ENCODE measurements at regions not wholly inside any gene's neighbourhood (a gene's known extent, or its start where the extent isn't known, plus 50 kb on each side); places are given as distances from the start of the nearest gene placed in this dataset.
A peak's percentile ranks its signal among the peaks of the same experiment; 100 is the strongest.

- H3K36me3 ChIP-seq (ENCODE audit: control insufficient read depth, insufficient read depth, low read length): no peaks in the 10 kb centered on the region
- H3K9ac ChIP-seq (ENCODE audit: low read depth, low read length): peak overlapping the region; percentile 76
- peaks cover 25% of the 10 kb centered on the region for H3K4me1 ChIP-seq (ENCODE audit: control insufficient read depth, insufficient read depth, low read length)
- H3K4me3 ChIP-seq (ENCODE audit: low read depth, low read length): peak overlapping the region; percentile 58
- no peaks in the 10 kb centered on the region for H3K27me3 ChIP-seq (ENCODE audit: control insufficient read depth, insufficient read depth, low read length)
- H3K9me3 ChIP-seq (ENCODE audit: control insufficient read depth, insufficient read depth, low read length): peaks cover 6% of the 10 kb centered on the region
Observed at GRCh38 chr7:25951414-25952260, 200.4 kb upstream of the NFE2L3 start.

- no peaks in the 10 kb centered on the region for H3K27me3 ChIP-seq (ENCODE audit: control insufficient read depth, insufficient read depth, low read length)
- H3K9me3 ChIP-seq (ENCODE audit: control insufficient read depth, insufficient read depth, low read length): peaks cover 6% of the 10 kb centered on the region
- no peaks in the 10 kb centered on the region for H3K36me3 ChIP-seq (ENCODE audit: control insufficient read depth, insufficient read depth, low read length)
- H3K4me3 ChIP-seq (ENCODE audit: low read depth, low read length): peak overlapping the region; percentile 58
- peaks cover 25% of the 10 kb centered on the region for H3K4me1 ChIP-seq (ENCODE audit: control insufficient read depth, insufficient read depth, low read length)
- H3K9ac ChIP-seq (ENCODE audit: low read depth, low read length): no peak overlapping the region
Observed at GRCh38 chr7:25952261-25953057, 199.5 kb upstream of the NFE2L3 start.

GRCh38 chr7:25953859-25954258 is 198.1 kb upstream of the NFE2L3 start:
- H3K36me3 ChIP-seq (ENCODE audit: control insufficient read depth, insufficient read depth, low read length): no peaks in the 10 kb centered on the region
- H3K9ac ChIP-seq (ENCODE audit: low read depth, low read length): no peak overlapping the region
- H3K9me3 ChIP-seq (ENCODE audit: control insufficient read depth, insufficient read depth, low read length): peaks cover 6% of the 10 kb centered on the region
- peaks cover 19% of the 10 kb centered on the region for H3K4me1 ChIP-seq (ENCODE audit: control insufficient read depth, insufficient read depth, low read length)
- H3K27me3 ChIP-seq (ENCODE audit: control insufficient read depth, insufficient read depth, low read length): no peaks in the 10 kb centered on the region
- no peak overlapping the region for H3K4me3 ChIP-seq (ENCODE audit: low read depth, low read length)

- peaks cover 6% of the 10 kb centered on the region for H3K9me3 ChIP-seq (ENCODE audit: control insufficient read depth, insufficient read depth, low read length)
- H3K4me1 ChIP-seq (ENCODE audit: control insufficient read depth, insufficient read depth, low read length): peaks cover 14% of the 10 kb centered on the region
- H3K27me3 ChIP-seq (ENCODE audit: control insufficient read depth, insufficient read depth, low read length): no peaks in the 10 kb centered on the region
- H3K9ac ChIP-seq (ENCODE audit: low read depth, low read length): no peak overlapping the region
- H3K4me3 ChIP-seq (ENCODE audit: low read depth, low read length): no peak overlapping the region
- no peaks in the 10 kb centered on the region for H3K36me3 ChIP-seq (ENCODE audit: control insufficient read depth, insufficient read depth, low read length)
Observed at GRCh38 chr7:25954395-25954794, 197.6 kb upstream of the NFE2L3 start.

GRCh38 chr7:25959168-25959734 is 192.7 kb upstream of the NFE2L3 start:
- Histone ChIP-seq H3K4me3 (ENCODE audit: low read depth, low read length) (no peak overlapping the region), H3K27me3 (ENCODE audit: control insufficient read depth, insufficient read depth, low read length) (no peaks in the 10 kb centered on the region), H3K9me3 (ENCODE audit: control insufficient read depth, insufficient read depth, low read length) (peaks cover under 1% of the 10 kb centered on the region), H3K36me3 (ENCODE audit: control insufficient read depth, insufficient read depth, low read length) (no peaks in the 10 kb centered on the region), H3K9ac (ENCODE audit: low read depth, low read length) (no peak overlapping the region), H3K4me1 (ENCODE audit: control insufficient read depth, insufficient read depth, low read length) (no peaks in the 10 kb centered on the region)

- H3K4me3 ChIP-seq (ENCODE audit: low read depth, low read length): no peak overlapping the region
- H3K36me3 ChIP-seq (ENCODE audit: control insufficient read depth, insufficient read depth, low read length): no peaks in the 10 kb centered on the region
- H3K4me1 ChIP-seq (ENCODE audit: control insufficient read depth, insufficient read depth, low read length): no peaks in the 10 kb centered on the region
- H3K9ac ChIP-seq (ENCODE audit: low read depth, low read length): no peak overlapping the region
- no peaks in the 10 kb centered on the region for H3K9me3 ChIP-seq (ENCODE audit: control insufficient read depth, insufficient read depth, low read length)
- no peaks in the 10 kb centered on the region for H3K27me3 ChIP-seq (ENCODE audit: control insufficient read depth, insufficient read depth, low read length)
Observed at GRCh38 chr7:25963733-25964132, 188.3 kb upstream of the NFE2L3 start.

- Histone ChIP-seq H3K4me3 (ENCODE audit: low read depth, low read length) (no peak overlapping the region), H3K9ac (ENCODE audit: low read depth, low read length) (no peak overlapping the region), H3K4me1 (ENCODE audit: control insufficient read depth, insufficient read depth, low read length) (no peaks in the 10 kb centered on the region), H3K27me3 (ENCODE audit: control insufficient read depth, insufficient read depth, low read length) (no peaks in the 10 kb centered on the region), H3K36me3 (ENCODE audit: control insufficient read depth, insufficient read depth, low read length) (no peaks in the 10 kb centered on the region), H3K9me3 (ENCODE audit: control insufficient read depth, insufficient read depth, low read length) (no peaks in the 10 kb centered on the region)
Observed at GRCh38 chr7:25964483-25964991, 187.5 kb upstream of the NFE2L3 start.

- Histone ChIP-seq H3K9ac (ENCODE audit: low read depth, low read length) (no peak overlapping the region), H3K9me3 (ENCODE audit: control insufficient read depth, insufficient read depth, low read length) (no peaks in the 10 kb centered on the region), H3K4me3 (ENCODE audit: low read depth, low read length) (no peak overlapping the region), H3K27me3 (ENCODE audit: control insufficient read depth, insufficient read depth, low read length) (no peaks in the 10 kb centered on the region), H3K36me3 (ENCODE audit: control insufficient read depth, insufficient read depth, low read length) (no peaks in the 10 kb centered on the region), H3K4me1 (ENCODE audit: control insufficient read depth, insufficient read depth, low read length) (no peaks in the 10 kb centered on the region)
Observed at GRCh38 chr7:25965405-25966123, 186.4 kb upstream of the NFE2L3 start.

- H3K9ac ChIP-seq (ENCODE audit: low read depth, low read length): no peak overlapping the region
Observed at GRCh38 chr7:25966469-25966868, 185.5 kb upstream of the NFE2L3 start.

GRCh38 chr7:25967278-25968204 is 184.5 kb upstream of the NFE2L3 start:
- H3K27me3 ChIP-seq (ENCODE audit: control insufficient read depth, insufficient read depth, low read length): no peaks in the 10 kb centered on the region
- H3K9ac ChIP-seq (ENCODE audit: low read depth, low read length): no peak overlapping the region
- H3K4me1 ChIP-seq (ENCODE audit: control insufficient read depth, insufficient read depth, low read length): no peaks in the 10 kb centered on the region
- H3K9me3 ChIP-seq (ENCODE audit: control insufficient read depth, insufficient read depth, low read length): no peaks in the 10 kb centered on the region
- H3K4me3 ChIP-seq (ENCODE audit: low read depth, low read length): no peak overlapping the region
- no peaks in the 10 kb centered on the region for H3K36me3 ChIP-seq (ENCODE audit: control insufficient read depth, insufficient read depth, low read length)

More at GRCh38 chr7:25966469-25966868, 185.5 kb upstream of the NFE2L3 start:
- H3K27me3 ChIP-seq (ENCODE audit: control insufficient read depth, insufficient read depth, low read length): no peaks in the 10 kb centered on the region
- no peaks in the 10 kb centered on the region for H3K9me3 ChIP-seq (ENCODE audit: control insufficient read depth, insufficient read depth, low read length)
- H3K4me1 ChIP-seq (ENCODE audit: control insufficient read depth, insufficient read depth, low read length): no peaks in the 10 kb centered on the region
- no peaks in the 10 kb centered on the region for H3K36me3 ChIP-seq (ENCODE audit: control insufficient read depth, insufficient read depth, low read length)
- H3K4me3 ChIP-seq (ENCODE audit: low read depth, low read length): no peak overlapping the region

Measured in iPS-15b (cell line).